ENCODE measurements at regions not wholly inside any gene's neighbourhood (a gene's known extent, or its start where the extent isn't known, plus 50 kb on each side); places are given as distances from the start of the nearest gene placed in this dataset.
"Not testable (repeated sequence)": the region's sequence is repeated elsewhere in the genome, so short reads cannot be mapped to it uniquely, and the experiment has no call there.

DNA sequence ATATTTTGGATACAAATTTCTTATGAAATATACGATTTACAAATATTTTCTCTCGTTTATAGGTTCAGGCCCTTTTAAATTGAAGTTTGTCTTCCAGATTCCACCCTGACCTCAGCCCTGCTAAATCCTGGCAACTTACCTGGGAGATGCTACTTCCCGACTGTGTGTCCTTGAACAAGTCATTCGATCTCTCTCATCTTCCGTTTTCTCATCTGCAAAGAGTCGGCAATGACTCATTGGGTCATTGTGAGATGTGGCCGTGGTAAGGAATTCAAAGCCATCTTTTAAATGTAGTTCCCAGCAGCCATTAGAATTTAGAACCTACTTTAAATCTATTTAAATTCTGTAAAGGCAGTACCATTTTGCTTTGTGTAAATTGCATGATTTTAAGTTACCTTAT is 72.5 kb downstream of the LHX2 start:
- no peak for ATAC-seq

DNA sequence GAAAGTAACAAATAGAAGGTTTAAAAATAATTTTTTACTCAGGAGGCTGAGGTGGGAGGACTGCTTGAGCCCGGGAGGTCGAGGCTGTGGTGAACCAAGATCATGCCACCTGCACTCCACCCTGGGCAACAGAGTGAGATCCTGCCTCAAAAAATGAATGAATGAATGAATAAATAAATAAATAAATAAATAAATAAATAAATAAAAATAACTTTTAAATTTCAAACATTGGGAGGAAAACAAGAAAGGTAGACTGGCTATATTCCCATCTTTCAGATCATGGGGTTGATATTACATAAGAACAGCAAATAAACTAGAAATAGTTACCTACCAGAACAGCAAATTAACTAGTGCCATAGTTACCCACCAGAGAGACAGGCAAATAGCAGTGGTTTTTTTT is 75.7 kb downstream of the LHX2 start:
- ATAC-seq = no peak

DNA sequence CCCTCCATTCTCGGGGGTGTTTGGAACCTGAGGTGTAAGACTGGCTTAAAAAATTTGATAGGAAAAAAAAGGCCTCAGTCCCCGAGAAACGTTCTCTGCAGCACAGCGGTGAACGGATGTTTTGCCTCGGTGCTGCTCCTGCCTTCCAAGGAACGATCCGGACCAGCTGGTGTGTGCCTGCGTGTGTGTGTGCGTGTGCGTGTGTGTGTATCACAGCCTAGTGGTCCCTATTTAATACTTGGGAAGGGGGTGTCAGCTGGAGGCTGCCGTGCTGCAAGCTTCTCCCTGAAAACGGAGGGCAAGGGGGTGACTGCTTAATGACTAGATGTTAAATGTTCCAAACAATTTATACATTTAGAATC is 76.9 kb downstream of the LHX2 start:
- no peak for ATAC-seq

DNA sequence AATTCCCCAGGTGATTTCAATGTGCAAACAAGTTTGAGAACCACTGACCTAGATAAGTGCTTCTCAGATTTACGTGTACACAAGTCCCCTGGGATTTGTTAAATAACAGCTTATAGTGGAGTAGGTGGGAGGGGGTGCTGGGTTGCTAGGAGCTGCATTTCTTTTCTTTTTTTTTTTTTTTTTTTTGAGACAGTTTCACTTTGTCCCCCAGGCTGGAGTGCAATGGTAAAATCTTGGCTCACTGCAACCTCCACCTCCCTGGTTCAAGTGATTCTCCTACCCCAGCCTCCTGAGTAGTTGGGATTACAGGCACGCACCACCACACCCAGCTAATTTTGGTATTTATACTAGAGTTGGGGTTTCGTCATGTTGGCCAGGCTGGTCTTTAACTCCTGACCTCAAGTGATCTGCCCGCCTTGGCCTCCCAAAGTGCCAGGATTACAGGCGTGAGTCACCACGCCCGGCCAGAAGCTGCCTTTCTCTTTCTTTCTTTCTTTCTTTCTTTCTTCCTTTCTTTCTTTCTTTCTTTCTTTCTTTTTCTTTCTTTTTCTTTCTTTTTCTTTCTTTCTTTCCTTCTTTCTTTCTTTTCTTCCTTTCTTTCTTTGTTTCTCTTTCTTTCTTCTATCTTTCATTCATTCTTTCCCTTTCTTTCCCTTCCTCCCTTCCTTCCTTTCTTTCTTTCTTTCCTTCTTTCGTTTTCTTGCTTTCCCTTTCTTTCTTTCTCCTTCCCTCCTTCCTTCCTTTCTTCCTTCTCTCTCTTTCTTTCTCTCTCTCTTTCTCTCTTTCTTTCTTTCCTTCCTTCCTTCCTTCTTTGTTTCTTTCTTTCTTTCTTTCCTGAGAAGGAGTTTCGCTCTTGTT is 78.3 kb downstream of the LHX2 start:
- ATAC-seq = not testable (repeated sequence)

DNA sequence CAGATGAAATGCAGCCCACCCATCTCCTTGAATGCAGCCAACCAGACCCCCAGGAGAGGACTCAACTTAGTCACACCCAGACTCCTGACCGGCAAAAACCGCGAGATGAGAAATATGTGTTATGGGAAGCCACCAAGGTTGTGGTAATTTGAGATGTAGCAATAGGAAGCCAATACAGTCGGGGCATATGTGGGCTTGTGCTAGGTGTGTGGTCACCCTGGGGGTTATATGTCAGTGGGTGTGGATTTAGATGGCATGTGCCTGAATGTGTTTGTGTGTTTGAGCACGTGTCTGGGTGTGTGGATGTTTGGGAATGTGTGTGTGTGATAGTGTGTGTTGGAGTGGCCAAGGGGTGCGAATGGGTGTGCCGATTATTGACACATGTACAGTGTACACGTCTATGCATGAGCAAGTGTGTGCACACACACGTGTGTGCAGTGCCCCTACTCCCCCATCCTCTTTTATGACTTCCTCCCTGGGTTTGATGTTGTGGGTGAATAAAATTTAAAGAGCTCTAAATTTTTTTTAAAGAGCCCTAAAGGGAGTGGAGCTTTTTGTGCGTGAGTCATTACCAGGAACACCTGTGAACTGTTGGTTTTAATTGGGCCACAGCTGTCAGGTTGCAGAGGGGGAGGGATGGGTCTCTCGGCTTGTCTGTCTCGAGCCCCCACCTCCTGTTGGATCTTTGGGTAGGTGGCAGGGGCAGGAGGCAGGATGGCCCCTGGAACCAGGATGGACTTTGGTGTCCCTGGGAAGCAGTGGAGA is 86.8 kb downstream of the LHX2 start:
- peak; percentile 15 for ATAC-seq

DNA sequence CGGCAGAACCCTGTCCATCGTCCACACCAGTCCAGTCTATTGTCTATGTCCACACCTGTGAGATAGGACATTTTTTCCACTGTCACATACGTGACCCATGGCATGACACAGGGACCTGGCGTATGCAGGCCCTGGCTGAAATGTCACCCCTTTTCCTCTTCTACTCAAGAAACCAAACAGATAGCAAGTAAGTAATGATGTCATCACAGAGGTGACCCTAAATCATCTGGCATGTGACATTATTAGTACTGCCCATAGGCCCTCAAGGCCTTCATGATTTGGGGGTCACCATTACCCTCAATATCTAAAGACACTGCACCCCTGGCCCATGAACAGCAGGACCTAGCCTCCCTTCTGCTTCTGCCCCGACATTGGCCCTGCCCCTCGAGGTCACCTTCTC is 88.3 kb downstream of the LHX2 start:
- no peak for ATAC-seq

DNA sequence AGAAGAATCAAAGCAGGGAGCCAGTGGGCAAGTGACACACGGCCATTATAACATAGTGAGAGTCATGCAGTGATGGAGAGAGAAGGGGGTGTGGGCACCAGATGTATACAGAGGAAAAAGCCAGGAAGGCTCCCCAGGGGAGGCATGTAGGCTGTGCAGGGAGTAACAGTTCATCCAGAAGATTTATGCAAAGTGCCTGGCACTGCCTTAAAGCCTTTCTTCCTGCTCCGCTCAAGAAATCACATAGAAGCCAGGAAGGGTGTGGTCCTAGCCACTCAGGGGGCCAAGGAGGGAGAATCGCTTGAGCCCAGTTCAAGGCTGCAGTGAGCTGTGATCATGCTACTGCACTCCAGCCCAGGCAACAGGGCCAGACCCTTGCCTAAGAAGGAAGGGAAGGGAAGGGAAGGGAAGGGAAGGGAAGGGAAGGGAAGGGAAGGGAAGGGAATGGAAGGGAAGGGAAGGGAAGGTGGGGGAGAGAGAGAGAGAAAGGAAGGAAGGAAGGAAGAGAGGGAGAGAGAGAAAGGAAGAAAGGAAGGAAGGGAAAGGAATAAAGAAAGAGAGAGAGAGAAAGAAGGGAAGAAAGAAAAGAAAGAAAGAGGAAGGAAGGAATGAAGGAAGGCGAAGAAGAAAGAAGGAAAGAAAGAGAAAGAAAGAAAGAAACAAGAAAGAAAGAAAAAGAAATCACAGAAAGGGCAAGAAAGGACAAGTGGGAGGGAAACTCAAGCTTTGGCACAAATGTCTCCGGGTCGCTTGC is 89.8 kb downstream of the LHX2 start:
- no peak for ATAC-seq

DNA sequence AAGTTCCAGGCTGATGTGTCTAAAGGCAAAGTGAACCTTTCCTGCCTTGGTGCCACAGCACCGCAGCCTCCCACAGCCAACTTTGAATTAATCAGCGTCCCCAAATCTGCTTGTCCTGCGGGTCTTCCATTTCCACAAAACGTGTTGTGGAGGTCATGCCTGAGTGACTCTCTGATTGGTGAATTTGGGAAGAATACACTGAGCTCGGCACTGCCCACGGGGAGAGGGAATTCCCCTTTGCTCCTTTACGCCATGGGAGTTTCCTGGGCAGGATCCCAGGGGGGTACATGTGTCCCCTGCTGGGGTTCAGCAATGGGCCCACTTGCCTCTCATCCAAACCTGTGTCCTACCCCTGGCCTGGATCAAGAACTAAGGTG is 90.4 kb downstream of the LHX2 start:
- ATAC-seq = no peak

DNA sequence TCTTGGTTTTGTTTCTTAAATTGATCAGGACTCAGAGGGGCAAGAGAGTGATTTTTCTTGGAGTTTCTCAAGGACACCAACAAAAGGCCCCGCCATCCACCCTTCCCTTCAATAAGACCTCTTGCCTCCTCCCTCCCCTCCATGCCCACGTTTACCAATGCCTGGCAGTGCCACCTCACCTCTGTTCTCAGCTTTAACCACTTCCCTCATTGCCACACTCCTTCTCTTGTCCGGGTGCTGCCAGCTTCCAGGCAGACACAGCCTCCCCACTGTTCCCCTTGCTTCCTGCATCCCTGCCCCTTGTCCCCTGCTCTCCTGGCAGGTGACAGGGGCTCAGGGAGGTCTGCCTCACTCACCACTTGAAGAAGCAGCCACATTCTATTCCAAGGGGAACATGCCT is 90.8 kb downstream of the LHX2 start:
- ATAC-seq = no peak

DNA sequence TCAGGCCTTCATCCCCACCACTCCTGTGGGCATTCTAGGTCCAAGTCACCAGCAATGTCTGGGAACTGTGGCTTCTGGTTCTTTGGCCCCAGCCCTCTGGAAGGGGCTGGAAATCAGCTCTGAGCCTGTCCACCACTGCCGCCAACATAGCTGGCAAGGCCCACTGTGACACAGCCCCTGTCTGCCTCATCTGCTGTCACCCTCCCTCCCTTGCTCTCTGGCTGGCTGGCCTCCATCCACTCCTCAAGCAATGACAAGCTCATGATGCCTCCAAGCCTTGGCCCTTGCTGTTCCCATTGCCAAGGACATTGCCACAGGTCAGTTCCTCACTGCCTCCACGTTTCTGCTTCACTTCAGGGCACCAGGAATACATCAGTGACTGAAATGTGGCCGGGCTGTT is 93.7 kb downstream of the LHX2 start:
- no peak for ATAC-seq

DNA sequence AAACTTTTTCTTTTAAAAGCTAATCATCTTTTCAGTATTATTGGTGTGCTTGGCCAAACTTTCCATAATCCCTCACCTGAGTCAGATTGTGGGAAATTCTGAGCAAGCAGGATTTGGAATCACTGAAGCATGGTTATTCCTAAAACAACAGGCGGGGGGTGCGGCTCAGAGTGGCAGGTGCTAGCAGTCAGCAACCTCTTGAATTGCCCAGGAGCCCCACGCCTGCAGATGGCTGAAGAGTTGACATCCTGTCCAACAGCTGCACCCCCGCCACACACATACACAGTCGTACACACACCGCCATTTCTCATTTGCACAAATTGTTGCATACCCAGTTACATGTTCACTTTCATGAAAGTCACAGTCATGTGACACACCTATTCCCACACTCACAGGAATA is 96.6 kb downstream of the LHX2 start:
- no peak for ATAC-seq

DNA sequence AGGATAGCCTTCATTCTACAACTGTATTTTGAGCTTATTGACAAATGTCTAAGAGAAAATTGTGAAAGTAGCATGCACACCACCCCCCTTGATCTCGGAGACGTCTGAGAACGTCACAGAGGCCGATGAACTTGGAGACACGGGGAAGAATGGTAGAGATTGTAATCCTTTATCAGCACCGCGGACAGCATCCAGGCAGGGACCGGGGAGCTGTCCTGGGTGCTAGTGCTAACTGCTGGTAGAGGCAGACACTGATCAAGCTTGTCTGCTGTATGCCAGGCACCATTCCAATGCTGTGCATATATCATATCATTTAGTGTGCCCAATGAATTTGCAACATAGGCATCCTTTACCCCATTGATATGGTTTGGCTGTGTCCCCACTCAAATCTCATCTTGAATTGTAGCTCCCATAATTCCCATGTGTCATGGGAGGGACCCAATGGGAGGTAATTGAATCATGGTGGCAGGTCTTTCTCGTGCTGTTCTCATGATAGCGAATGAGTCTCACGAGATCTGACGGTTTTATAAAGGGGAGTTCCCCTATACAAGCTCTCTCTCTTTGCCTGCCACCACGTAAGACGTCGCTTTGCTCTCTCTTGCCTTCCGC is 98.8 kb downstream of the LHX2 start:
- peak; percentile 69 for ATAC-seq

DNA sequence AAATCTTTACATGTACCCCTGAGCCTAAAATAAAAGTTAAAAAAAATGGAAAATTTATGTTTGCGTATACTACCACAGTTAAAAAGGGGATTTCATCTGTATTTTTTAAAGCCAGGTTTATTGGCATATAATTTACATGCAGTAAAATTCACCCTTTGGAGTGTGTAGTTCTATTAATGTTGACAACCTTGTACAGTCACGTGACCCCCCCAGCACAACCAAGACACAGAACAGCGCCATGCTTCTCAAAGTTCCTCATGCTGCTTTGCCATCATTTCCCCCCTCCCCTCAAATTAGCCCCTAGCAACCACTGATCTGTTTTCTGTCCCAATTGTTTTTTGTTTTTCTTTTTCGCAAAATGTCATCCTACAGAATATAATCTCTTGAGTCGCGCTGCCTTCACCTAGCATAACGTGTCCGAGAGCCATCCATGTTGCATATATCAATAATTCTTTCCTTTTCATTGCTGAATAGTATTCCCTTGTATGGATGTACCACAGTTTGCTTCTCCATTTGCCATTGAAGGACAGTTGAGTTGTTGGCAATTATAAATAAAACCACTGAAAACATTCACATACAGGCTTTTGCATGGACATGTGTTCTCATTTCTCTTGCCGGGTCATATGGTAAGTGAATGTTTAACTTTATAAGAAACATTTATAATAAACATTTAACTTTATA is 105.3 kb downstream of the LHX2 start:
- no peak for ATAC-seq

DNA sequence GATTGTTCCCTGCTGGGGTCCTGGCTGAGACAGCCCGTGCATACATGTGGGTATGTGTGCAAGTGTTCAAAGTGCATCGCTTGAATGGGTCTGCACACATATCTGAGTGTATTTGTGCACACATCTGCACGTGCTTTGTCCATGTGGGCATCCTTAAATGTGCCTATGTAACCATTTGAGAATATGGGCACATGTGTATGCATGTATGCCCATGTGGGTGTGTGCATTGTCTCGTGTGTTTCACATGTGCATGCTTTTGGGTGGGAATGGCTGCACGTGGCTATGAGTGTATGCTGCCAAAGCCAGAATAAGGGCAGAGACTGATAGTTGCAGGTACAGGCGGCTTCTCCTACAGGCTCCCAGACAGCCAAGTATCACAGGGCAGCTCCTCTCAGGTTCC is 107.3 kb downstream of the LHX2 start:
- no peak for ATAC-seq

DNA sequence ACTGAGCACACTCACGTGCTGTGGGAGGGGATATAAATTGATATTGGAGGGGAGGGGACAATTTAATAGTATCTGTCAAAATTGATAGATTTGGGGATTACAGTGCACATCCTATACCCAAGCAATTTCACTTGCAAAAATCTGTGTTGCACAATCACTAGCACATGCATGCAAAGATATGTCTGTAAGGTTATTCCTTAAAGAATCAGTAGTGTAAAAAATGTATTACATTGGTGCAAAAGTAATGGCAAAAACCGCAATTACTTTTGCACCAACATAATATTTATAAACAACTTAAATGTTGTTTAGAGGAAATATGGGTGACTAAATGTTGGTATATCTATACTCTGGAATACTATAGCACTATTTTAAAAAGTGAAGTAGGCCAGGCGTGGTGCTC is 108.7 kb downstream of the LHX2 start:
- no peak for ATAC-seq

DNA sequence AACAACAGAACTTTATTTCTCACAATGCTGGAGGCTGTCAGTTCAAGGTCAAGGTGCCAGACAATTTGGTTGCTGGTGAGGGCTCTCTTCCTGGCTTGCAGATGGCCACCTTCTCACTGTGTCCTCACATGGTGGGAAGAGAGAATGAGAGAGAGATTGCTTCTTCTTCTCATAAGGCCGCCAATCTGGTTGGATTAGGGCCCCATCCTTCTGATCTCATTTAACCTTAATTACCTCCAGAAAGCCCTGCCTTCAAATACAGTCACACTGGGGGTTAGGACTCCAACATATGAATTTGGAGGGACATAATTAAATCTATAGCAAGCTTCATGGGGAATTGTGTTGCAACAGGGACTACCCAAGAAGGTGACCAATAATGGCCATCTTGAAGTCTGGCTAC is 110.2 kb downstream of the LHX2 start:
- no peak for ATAC-seq

DNA sequence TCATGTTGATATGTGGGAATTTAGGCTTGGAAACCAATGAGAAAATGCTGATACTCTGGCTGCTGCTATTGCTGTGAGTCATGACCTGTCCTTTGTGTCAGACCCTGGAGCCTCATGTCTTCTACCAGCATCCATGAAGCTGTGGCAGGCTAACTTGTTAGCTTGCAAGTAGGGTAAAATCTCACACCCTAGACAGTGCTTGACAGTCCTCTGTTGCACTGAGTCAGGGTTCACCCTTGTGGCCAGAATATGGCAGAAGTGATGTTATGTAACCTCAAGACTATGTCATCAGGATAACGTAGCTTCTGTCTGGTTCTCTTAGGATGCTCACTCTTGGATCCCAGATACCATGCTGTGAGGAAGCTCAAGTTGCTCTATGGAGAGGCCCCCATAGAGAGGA is 110.8 kb downstream of the LHX2 start:
- no peak for ATAC-seq

DNA sequence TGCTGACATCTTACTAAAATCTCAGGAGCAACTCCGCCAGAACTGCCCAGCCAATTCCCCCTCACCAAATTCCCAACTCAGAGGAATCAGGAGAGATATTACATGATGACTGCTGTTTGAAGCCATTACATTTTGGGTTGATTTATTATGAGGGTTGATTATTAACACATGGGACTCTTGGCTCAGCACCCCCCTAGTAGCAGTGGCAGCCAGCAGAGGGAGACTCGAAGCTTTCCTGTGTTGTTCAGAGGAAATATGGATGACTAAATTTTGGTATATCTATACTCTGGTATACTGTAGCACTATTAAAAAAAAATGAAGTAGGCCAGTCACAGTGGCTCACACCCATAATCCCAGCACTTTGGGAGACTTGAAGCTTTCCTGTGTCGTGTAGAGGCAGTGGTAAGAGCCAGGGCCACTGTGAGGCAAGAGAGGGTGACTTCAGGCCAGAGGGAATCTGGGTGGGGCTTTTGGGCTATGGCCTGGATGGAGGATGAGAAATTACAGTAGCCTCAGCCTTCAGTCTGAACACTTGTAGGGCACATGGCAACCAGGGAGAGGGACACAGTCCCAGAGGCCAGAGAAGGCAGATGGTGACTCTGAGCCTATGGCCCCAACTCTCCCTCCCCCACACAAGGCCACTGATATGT is 111.4 kb downstream of the LHX2 start:
- no peak for ATAC-seq

DNA sequence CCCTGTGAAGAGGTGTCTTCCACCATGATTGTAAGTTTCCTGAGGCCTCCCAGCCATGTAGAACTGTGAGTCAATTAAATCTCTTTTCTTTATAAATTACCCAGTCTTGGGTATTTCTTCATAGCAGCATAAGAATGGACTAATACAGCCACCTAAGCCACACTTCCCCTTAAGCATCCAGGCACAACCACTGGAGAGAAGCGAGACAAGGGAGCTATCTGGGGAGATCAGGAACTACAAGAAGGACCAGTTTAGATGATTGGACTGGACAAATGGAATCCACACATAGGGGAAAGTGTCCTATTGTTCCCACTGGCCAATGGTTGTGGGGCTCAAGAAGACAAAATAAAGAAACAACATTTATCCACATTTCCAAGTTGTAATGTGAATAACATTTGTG is 112.1 kb downstream of the LHX2 start:
- ATAC-seq = not testable (repeated sequence)

DNA sequence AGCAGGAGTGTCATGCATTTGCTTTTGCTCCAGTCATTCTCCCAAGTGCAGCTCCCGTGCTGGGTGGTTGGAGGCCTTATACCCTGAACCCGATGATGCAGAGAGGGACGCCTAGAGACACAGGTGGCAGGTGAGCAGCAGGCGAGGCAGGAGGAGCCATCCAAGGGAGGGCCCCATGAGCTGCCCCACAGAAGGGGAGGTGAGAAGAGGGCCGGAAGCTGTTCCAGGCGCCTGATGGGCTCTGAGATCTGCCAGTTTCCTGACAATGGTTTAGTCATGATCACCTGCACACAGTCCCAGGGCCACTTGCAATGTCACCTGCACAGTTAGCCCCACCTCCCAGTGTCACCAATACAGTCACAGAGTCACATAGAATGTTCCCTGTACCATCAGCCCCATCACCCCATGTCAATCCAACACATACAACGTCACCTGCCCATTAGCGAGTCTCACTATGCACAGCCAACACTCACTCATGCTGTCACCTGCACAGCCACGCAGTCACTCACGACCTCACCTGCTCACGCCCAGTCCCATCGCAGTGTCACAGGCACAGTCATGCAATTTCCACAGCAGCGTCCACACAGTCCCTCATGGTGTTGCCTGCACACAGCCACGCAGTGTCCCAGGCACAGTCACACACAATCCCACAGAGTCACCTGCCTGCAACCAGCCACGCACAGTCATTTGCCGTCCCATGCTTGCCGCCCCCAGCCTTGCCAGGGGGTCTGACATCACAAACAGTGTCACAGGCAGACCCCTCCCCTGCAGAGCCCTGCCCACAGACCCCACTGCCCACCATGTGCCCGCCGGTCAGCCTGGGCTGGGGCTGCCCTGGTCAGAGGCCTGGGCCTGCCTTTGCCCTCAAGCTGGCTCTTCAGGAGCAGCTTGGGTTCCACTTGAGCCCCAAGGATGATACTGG is 113.4 kb downstream of the LHX2 start:
- ATAC-seq = peak; percentile 31

DNA sequence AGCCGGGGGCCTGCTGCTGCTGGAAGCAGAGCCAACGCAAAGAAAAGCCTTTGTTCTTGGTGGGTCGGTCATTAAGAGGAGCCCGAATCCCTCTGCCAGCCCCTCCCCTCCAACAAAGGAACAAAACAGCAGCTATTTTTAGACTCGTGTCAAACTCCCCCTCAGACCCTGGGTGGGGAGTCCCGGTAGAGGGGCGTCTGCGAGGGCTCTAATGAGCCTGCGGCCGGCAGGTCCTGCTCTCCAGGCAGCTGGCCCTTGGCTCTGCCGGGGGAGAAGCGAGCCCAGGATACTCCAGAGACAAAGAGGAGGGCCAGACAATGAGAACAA is 114.0 kb downstream of the LHX2 start:
- ATAC-seq = no peak
